SH-SY5Y (cell line): ENCODE measurements at regions not wholly inside any gene's neighbourhood (a gene's known extent, or its start where the extent isn't known, plus 50 kb on each side); places are given as distances from the start of the nearest gene placed in this dataset.

ENCODE experiments used
- GATA2 ChIP-seq: IDR thresholded peaks from 2 replicates; pipeline ENCODE4 v1.6.1; 2011; ENCODE audit warnings: mild to moderate bottlenecking, low read depth, low read length
- GATA3 ChIP-seq: IDR thresholded peaks from 2 replicates; pipeline ENCODE4 v1.6.1; 2011; ENCODE audit warnings: low read depth, mild to moderate bottlenecking, low read length, moderate library complexity

DNA sequence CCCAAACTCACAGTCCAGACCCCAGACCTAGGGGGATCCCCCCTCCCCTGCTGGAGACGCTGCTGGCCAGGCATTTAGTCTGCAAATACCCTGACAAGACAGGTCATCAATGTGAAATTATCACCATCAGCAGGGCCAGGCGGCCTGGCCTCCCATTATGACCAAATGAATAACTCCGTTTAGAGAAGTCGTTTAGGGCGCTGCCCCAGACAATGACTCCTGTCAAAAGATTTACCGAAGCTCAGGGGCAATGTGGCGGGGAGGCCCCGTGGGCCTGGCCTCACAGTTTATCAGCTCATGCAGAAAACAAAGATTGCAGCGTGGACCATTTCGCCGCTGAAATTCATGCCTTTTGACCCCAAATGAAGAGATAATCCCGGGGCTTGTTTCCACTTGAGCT, 76.5 kb downstream of the HMX1 start:
- TF ChIP-seq GATA2 (no peak), GATA3 (no peak)
